Lung (tissue), 11 donors: ENCODE measurements at regions not wholly inside any gene's neighbourhood (a gene's known extent, or its start where the extent isn't known, plus 50 kb on each side); places are given as distances from the start of the nearest gene placed in this dataset.

Source experiments
- ATAC-seq: fragments of 200-7000 bp; cut with Tn5 transposase; one replicate; pipeline ENCODE4 v1.9.1; 2020; ENCODE audit warnings: moderate number of reproducible peaks; ENCODE audit not compliant: insufficient read depth, low FRiP score
- DNase-seq, 3 donors: peaks; one replicate each; pipeline ENCODE4 v3.0.0-alpha.2; 2013 to 2017
- H3K27ac ChIP-seq, 2 donors: one replicate each; pipeline ENCODE4 v1.5.1; 2013; ENCODE audit warnings: mild to moderate bottlenecking in 2 of 2, moderate library complexity in 2 of 2, control low read depth in 1 of 2, inconsistent platforms in 1 of 2, low read depth in 1 of 2, low read length in 1 of 2
- H3K27me3 ChIP-seq, 3 donors: one replicate each; pipeline ENCODE4 v1.5.1; 2013; ENCODE audit warnings: low read length in 2 of 3; ENCODE audit not compliant: control insufficient read depth in 3 of 3, insufficient read depth in 3 of 3
- H3K36me3 ChIP-seq, 4 donors: one replicate each; pipeline ENCODE4 v1.5.1; 2013; ENCODE audit warnings: low read length in 4 of 4, mild to moderate bottlenecking in 1 of 4, moderate library complexity in 1 of 4; ENCODE audit not compliant: control insufficient read depth in 4 of 4, insufficient read depth in 4 of 4
- H3K4me1 ChIP-seq, 5 donors: one replicate each; pipeline ENCODE4 v1.5.1; 2013; ENCODE audit warnings: low read length in 5 of 5, mild to moderate bottlenecking in 2 of 5, moderate library complexity in 1 of 5; ENCODE audit not compliant: control insufficient read depth in 5 of 5, insufficient read depth in 5 of 5
- H3K4me3 ChIP-seq: one replicate; pipeline ENCODE4 v1.5.1; 2013; ENCODE audit warnings: mild to moderate bottlenecking, control low read depth, moderate library complexity
- H3K9ac ChIP-seq, 2 donors: one replicate each; pipeline ENCODE4 v1.5.1; 2013; ENCODE audit warnings: low read length in 2 of 2, control low read depth in 1 of 2; ENCODE audit not compliant: insufficient read depth in 1 of 2
- H3K9me3 ChIP-seq, 4 donors: one replicate each; pipeline ENCODE4 v1.5.1; 2013; ENCODE audit warnings: low read length in 3 of 4, mild to moderate bottlenecking in 1 of 4, moderate library complexity in 1 of 4; ENCODE audit not compliant: control insufficient read depth in 4 of 4, insufficient read depth in 3 of 4
- WGBS, 2 donors: extraction: QIAGEN DNeasy Blood & Tissue Kit; methylation state at CpG; one replicate each; pipeline ENCODE4 v1.1.7; 2013; 5-methylcytosine and 5-hydroxymethylcytosine counted together
- TF ChIP-seq, protein P1 (sequence below): IDR thresholded peaks from 2 replicates; pipeline ENCODE4 v1.5.1; 2012; ENCODE audit warnings: mild to moderate bottlenecking; ENCODE audit errors: control extremely low read depth, extremely low read depth
- donor health status: control.
- donor health status: control.
- donor health status: Bipolar disorder and iron deficiency.
- donor health status: healthy.
- donor health status: DM: yes; HTN: yes; CAD: no.

DNA sequence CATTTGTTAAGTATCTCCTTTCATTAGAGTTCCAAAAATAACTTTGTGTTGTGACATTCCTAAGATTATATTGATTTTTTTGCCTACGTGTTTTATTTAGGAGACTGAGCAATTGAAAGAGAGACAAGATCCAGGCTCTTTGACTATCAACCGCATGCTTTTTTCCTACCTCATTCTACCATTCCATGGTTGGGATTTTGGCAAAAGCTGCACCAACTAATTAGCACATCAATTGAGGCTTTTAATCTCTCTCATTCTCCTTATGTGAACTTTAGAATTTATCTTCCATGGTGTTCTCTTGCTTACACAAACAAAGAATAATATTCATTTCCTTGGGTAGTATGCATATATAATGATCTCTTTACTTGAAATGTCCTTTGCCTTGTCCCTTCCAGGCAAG, 338.7 kb upstream of the SMC2 start:
- no peak overlapping the region for H3K4me3 ChIP-seq
- no peaks in the 10 kb centered on the region for H3K4me1 ChIP-seq
- no peaks in the 10 kb centered on the region for H3K9me3 ChIP-seq
- no peak overlapping the region for H3K9ac ChIP-seq
- no peak for ATAC-seq
- H3K27ac ChIP-seq = no peak overlapping the region
- WGBS, 2 donors = 76 to 89% methylated on average over 2 of the region's 2 CpGs
- DNase-seq = no peak
- H3K27me3 ChIP-seq = no peaks in the 10 kb centered on the region
- H3K36me3 ChIP-seq = no peaks in the 10 kb centered on the region
- TF ChIP-seq, protein P1, sequence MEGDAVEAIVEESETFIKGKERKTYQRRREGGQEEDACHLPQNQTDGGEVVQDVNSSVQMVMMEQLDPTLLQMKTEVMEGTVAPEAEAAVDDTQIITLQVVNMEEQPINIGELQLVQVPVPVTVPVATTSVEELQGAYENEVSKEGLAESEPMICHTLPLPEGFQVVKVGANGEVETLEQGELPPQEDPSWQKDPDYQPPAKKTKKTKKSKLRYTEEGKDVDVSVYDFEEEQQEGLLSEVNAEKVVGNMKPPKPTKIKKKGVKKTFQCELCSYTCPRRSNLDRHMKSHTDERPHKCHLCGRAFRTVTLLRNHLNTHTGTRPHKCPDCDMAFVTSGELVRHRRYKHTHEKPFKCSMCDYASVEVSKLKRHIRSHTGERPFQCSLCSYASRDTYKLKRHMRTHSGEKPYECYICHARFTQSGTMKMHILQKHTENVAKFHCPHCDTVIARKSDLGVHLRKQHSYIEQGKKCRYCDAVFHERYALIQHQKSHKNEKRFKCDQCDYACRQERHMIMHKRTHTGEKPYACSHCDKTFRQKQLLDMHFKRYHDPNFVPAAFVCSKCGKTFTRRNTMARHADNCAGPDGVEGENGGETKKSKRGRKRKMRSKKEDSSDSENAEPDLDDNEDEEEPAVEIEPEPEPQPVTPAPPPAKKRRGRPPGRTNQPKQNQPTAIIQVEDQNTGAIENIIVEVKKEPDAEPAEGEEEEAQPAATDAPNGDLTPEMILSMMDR = no peak

DNA sequence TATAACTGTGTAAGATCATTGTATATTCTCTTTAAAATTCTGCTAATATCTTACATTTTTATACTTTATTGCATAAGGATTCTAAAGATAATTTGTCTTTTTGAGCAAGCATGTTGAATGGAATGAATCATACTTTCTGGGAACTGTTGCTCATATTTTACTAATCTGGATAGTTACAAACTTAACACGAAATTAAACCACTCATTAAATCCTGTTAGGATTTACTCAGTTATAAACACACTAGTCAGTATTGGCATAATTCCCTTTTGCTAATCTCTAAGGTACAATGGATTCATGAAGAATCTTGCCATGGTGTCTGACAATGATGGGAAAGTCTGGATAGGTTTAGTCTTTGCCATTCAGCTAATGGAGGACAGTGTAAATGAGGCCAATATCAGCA, 338.1 kb upstream of the SMC2 start:
- TF ChIP-seq, protein P1 = no peak
- Histone ChIP-seq H3K9me3 (no peaks in the 10 kb centered on the region), H3K9ac (no peak overlapping the region), H3K36me3 (no peaks in the 10 kb centered on the region), H3K4me3 (no peak overlapping the region), H3K27me3 (no peaks in the 10 kb centered on the region), H3K27ac (no peak overlapping the region), H3K4me1 (no peaks in the 10 kb centered on the region)
- DNase-seq = no peak
- no peak for ATAC-seq
- WGBS, 2 donors = 56 to 87% methylated on average over 1 of the region's 1 CpG

DNA sequence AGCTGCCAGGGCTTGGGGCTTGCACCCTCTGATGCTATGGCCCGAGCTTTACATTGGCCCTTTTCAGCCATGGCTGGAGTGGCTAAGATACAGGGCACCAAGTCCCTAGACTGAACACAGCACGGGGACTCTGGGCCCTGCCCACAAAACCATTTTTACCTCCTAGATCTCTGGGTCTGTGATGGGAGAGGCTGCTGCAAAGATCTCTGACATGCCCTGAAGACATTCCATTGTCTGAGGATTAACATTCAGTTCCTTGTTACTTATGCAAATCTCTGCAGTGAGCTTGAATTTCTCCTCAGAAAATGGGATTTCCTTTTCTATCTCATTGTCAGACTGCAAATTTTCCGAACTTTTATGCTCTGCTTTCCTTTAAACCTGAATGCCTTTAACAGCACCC, 337.0 kb upstream of the SMC2 start:
- Histone ChIP-seq H3K36me3 (no peaks in the 10 kb centered on the region), H3K9me3 (no peaks in the 10 kb centered on the region), H3K27ac (no peak overlapping the region), H3K4me1 (no peaks in the 10 kb centered on the region), H3K27me3 (no peaks in the 10 kb centered on the region), H3K4me3 (no peak overlapping the region), H3K9ac (no peak overlapping the region)
- TF ChIP-seq, protein P1 = no peak
- DNase-seq (no peak), ATAC-seq (no peak)
- WGBS, 2 donors = 77% methylated on average over 3 of the region's 3 CpGs

DNA sequence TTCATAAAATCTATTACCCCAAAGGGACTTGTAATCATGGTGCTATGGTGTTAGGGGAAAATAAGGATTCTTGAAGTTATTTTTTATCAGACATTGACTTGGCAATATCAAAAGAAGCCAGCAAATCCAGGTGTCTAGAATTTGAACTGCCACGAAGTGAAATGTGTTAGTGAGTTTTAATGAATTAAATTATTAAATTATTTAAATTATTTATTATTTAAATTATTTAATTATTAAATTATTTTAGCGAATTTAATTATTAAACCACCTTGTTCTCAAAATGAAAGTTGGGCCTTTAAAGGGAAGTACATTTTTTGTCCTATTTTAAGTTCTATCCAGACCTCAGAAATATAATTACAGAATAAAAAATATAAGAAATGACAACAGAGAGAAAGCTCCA, 332.6 kb upstream of the SMC2 start:
- Histone ChIP-seq H3K36me3 (no peaks in the 10 kb centered on the region), H3K4me1 (no peaks in the 10 kb centered on the region), H3K9me3 (no peaks in the 10 kb centered on the region), H3K4me3 (no peak overlapping the region), H3K27ac (no peak overlapping the region), H3K9ac (no peak overlapping the region), H3K27me3 (no peaks in the 10 kb centered on the region)
- WGBS, 2 donors = 68 to 71% methylated on average over 2 of the region's 2 CpGs
- DNase-seq (no peak), ATAC-seq (no peak)
- TF ChIP-seq, protein P1 = no peak
